K562 (cell line): ENCODE measurements at regions not wholly inside any gene's neighbourhood (a gene's known extent, or its start where the extent isn't known, plus 50 kb on each side); places are given as distances from the start of the nearest gene placed in this dataset.

ENCODE experiments used
- ATAC-seq: fragments of 200-7000 bp; cut with Tn5 transposase; 3 replicates; pipeline ENCODE4 v1.9.1; 2020; ENCODE audit warnings: moderate library complexity
- BruUV-seq: library from RNA; stranded (reverse); fragments of 400-500 nt; replicated peaks from 2 replicates; lab custom pipeline; 2021; lab: Mats Ljungman, UMichigan
- CTCF ChIA-PET: fragments of 300-600 bp; formaldehyde crosslinking; extraction: SDS; loops from one replicate; lab custom pipeline; 2021; ENCODE audit warnings: low intra/inter-chr PET ratio; lab: Yijun Ruan, JAX
- POLR2A ChIA-PET: fragments of 300-600, 350-650 bp; sonication (Branson Sonifier 250); formaldehyde crosslinking; extraction: SDS; loops from one replicate; lab custom pipeline; 2021; ENCODE audit warnings: antibody characterized with exemption, inconsistent platforms; lab: Yijun Ruan, JAX
- DNase-seq, 4 experiments: peaks; one replicate each; pipeline versions ENCODE4 v3.0.0 to v3.0.0-alpha.2; 2011 to 2018; ENCODE audit warnings: low spot score in 3 of 4, mixed read lengths in 3 of 4; ENCODE audit errors: extremely low read depth in 1 of 4
- FAIRE-seq: peaks from 2 replicates; lab custom pipeline; 2011; peaks lifted over from hg19 to GRCh38; lab: Jason Lieb, UNC
- H2AFZ ChIP-seq: 2 replicates; pipeline ENCODE4 v1.6.0; 2011; ENCODE audit warnings: low read depth, low read length, control low read depth, inconsistent platforms
- H3K27ac ChIP-seq: fragments of 200-600 bp; 3 replicates; pipeline ENCODE4 v1.8.0; 2011; ENCODE audit warnings: low read depth, mild to moderate bottlenecking, control low read depth, inconsistent platforms, low read length, moderate library complexity, mixed read lengths; ENCODE audit errors: extremely low read depth
- H3K27me3 ChIP-seq, 2 experiments: fragments of 300-600 bp in 1 of 2; 2 replicates in 1 of 2; 3 replicates in 1 of 2; pipeline versions ENCODE4 v1.6.0 to v1.8.0; 2011; ENCODE audit warnings: inconsistent platforms in 2 of 2, low read length in 2 of 2, mild to moderate bottlenecking in 1 of 2, mixed read lengths in 1 of 2, moderate library complexity in 1 of 2; ENCODE audit not compliant: control insufficient read depth in 2 of 2, insufficient read depth in 2 of 2
- H3K36me3 ChIP-seq: fragments of 300-600 bp; 3 replicates; pipeline ENCODE4 v1.8.0; 2011; ENCODE audit warnings: mild to moderate bottlenecking, low read length, inconsistent platforms; ENCODE audit not compliant: control insufficient read depth, insufficient read depth
- H3K4me1 ChIP-seq, 2 experiments: fragments of 200-600 bp in 1 of 2; replicated peaks in 1 of 2; 2 replicates in 1 of 2; 3 replicates in 1 of 2; pipeline versions ENCODE4 v1.5.1 to v1.8.0; 2011; ENCODE audit warnings: inconsistent platforms in 2 of 2, low read length in 2 of 2, mild to moderate bottlenecking in 1 of 2, mixed read lengths in 1 of 2, moderate library complexity in 1 of 2; ENCODE audit not compliant: control insufficient read depth in 2 of 2, insufficient read depth in 2 of 2
- H3K4me2 ChIP-seq: 2 replicates; pipeline ENCODE4 v1.6.1; 2011; ENCODE audit warnings: low read length, control low read depth, inconsistent platforms, mixed read lengths; ENCODE audit not compliant: insufficient read depth
- H3K4me3 ChIP-seq: fragments of 200-600 bp; sonication (generic), shearing (Covaris generic); 2 replicates; pipeline ENCODE4 v1.5.1; 2016; ENCODE audit warnings: control low read depth, inconsistent platforms
- H3K79me2 ChIP-seq: fragments of 200-600 bp; 3 replicates; pipeline ENCODE4 v1.8.0; 2011; ENCODE audit warnings: low read length, inconsistent platforms; ENCODE audit not compliant: control insufficient read depth, insufficient read depth
- H3K9ac ChIP-seq, 2 experiments: 2 replicates each; pipeline versions ENCODE4 v1.6.0 to v1.6.1; 2011; ENCODE audit warnings: low read depth in 2 of 2, low read length in 2 of 2, control low read depth in 1 of 2, inconsistent platforms in 1 of 2, mild to moderate bottlenecking in 1 of 2, mixed read lengths in 1 of 2; ENCODE audit not compliant: insufficient read depth in 1 of 2
- H3K9me1 ChIP-seq: one replicate; pipeline ENCODE4 v1.6.0; 2011; ENCODE audit warnings: inconsistent platforms, mild to moderate bottlenecking, low read length, moderate library complexity; ENCODE audit not compliant: control insufficient read depth, insufficient read depth
- H3K9me3 ChIP-seq: replicated peaks from 2 replicates; pipeline ENCODE4 v1.5.1; 2011; ENCODE audit warnings: low read depth, low read length, inconsistent platforms; ENCODE audit not compliant: control insufficient read depth, insufficient read depth
- H4K20me1 ChIP-seq: replicated peaks from 2 replicates; pipeline ENCODE4 v1.6.1; 2011; ENCODE audit warnings: low read length, inconsistent platforms, mixed read lengths; ENCODE audit not compliant: control insufficient read depth, insufficient read depth
- CEBPG ChIP-seq, 3 experiments: fragments of 200-800 bp in 1 of 3; sonication (Bioruptor generic) in 1 of 3; sonication (generic) in 1 of 3; formaldehyde crosslinking in 1 of 3; IDR thresholded peaks in 2 of 3; conservative IDR thresholded peaks in 1 of 3; 2 replicates each; pipeline versions ENCODE4 v1.6.1 to v1.8.0; 2016 to 2022; ENCODE audit warnings: missing compliant biosample characterization in 2 of 3, missing genetic modification characterization in 2 of 3, mild to moderate bottlenecking in 1 of 3, missing genetic modification reagents in 1 of 3
- FOSL1 ChIP-seq: fragments of 200-800 bp; sonication (Bioruptor generic); conservative IDR thresholded peaks from 2 replicates; pipeline ENCODE4 v1.6.1; 2016; ENCODE audit warnings: missing genetic modification characterization, missing compliant biosample characterization
- MAFK ChIP-seq: IDR thresholded peaks from 2 replicates; pipeline ENCODE4 v1.6.1; 2011; ENCODE audit warnings: low read length, improper control_type of control experiment
- PCBP2 ChIP-seq: fragments of 200-400 bp; formaldehyde crosslinking; IDR thresholded peaks from 2 replicates; pipeline ENCODE4 v1.6.1; 2018; ENCODE audit warnings: low read length, low read depth, mild to moderate bottlenecking, moderate library complexity; ENCODE audit not compliant: poor library complexity, severe bottlenecking
- POLR3A ChIP-seq: IDR thresholded peaks from 2 replicates; pipeline ENCODE4 v1.6.1; 2011; ENCODE audit warnings: borderline replicate concordance, mild to moderate bottlenecking, moderate library complexity; ENCODE audit not compliant: insufficient read length, insufficient read depth; ENCODE audit errors: extremely low read depth
- SAP30 ChIP-seq: fragments of 200-600 bp; sonication (generic); IDR thresholded peaks from 2 replicates; pipeline ENCODE4 v1.6.1; 2012; ENCODE audit warnings: borderline replicate concordance, low read depth, mild to moderate bottlenecking, moderate library complexity, low read length, control low read depth, inconsistent platforms; ENCODE audit not compliant: insufficient read depth, poor library complexity, severe bottlenecking
- SIX5 ChIP-seq, 2 experiments: IDR thresholded peaks; 2 replicates each; pipeline ENCODE4 v1.6.1; 2011; ENCODE audit warnings: low read length in 2 of 2, borderline replicate concordance in 1 of 2, low read depth in 1 of 2, mild to moderate bottlenecking in 1 of 2, moderate library complexity in 1 of 2; ENCODE audit not compliant: insufficient read depth in 1 of 2
- SMARCC2 ChIP-seq: fragments of 450-650 bp; IDR thresholded peaks from 2 replicates; pipeline ENCODE4 v1.6.1; 2017; ENCODE audit warnings: antibody characterized with exemption, moderate library complexity, mild to moderate bottlenecking, low read depth
- ZKSCAN8 ChIP-seq: fragments of 200-800 bp; sonication (Bioruptor generic); IDR thresholded peaks from 2 replicates; pipeline ENCODE4 v1.6.1; 2016; ENCODE audit warnings: missing genetic modification characterization, missing compliant biosample characterization
- ZNF217 ChIP-seq: sonication (generic); formaldehyde crosslinking; IDR thresholded peaks from 2 replicates; pipeline ENCODE4 v1.8.0; 2022; ENCODE audit warnings: mild to moderate bottlenecking, missing genetic modification reagents
- WGBS: fragments of 100-300 bp; shearing (Covaris generic); methylation state at CpG from one replicate; pipeline ENCODE4 v1.1.6; 2016; ENCODE audit warnings: low coverage, mixed read lengths; ENCODE audit not compliant: insufficient coverage; ENCODE audit errors: missing lambda C conversion rate; 5-methylcytosine and 5-hydroxymethylcytosine counted together
- in situ Hi-C: fragments of 300-500 bp; cut with MboI; formaldehyde crosslinking; loops from 4 replicates; pipeline ENCODE4 v1.15.0; 2018; ENCODE audit warnings: inconsistent platforms, mixed read lengths
- intact Hi-C: fragments of 100-400 bp; cut with micrococcal nuclease; formaldehyde crosslinking; loops from 2 replicates; pipeline ENCODE4 v1.14.2; 2022
- TF ChIP-seq, protein P1 (sequence below): sonication (generic); formaldehyde crosslinking; IDR thresholded peaks from 2 replicates; pipeline ENCODE4 v1.8.0; 2023; ENCODE audit warnings: missing genetic modification reagents, mild to moderate bottlenecking, borderline replicate concordance
- TF ChIP-seq, protein P2 (sequence below): sonication (generic); formaldehyde crosslinking; IDR thresholded peaks from 2 replicates; pipeline ENCODE4 v1.5.0; 2020; ENCODE audit warnings: missing genetic modification reagents
- TF ChIP-seq, protein P3 (sequence below): fragments of 250-450 bp; sonication (Bioruptor Pico); IDR thresholded peaks from 2 replicates; pipeline ENCODE4 v1.5.0; 2021

DNA sequence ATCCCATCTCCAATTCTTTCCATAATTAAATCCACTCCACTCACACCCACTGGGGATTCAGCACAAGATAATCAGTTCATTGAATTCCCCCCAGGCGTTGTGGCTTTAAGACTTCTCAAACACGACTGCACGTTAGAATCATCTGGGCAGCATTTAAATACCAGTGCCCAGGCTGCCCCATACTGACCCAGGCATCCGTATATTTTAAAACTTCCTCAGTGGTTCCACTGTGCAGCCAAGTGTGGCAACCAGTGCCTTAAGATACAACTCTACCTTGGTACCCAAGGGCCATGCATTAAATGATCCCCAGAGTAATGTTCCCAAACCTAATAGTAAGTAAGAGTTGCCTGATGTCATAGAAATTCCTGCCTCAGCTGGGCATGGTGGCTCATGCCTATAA, 54.3 kb upstream of the BZW1 start:
- Histone ChIP-seq H3K27ac (no peak overlapping the region), H3K36me3 (no peaks in the 10 kb centered on the region), H3K4me2 (no peak overlapping the region), H4K20me1 (no peaks in the 10 kb centered on the region), H3K9me3 (no peaks in the 10 kb centered on the region), H3K79me2 (no peaks in the 10 kb centered on the region), H3K4me3 (no peak overlapping the region), H3K27me3 (peaks cover 4 to 20% of the 10 kb centered on the region in 2 experiments; a peak in 3 of 5 replicates), H3K9me1 (no peaks in the 10 kb centered on the region), H2AFZ (no peak overlapping the region), H3K9ac (no peak overlapping the region), H3K4me1 (no peaks in the 10 kb centered on the region)
- 3% methylated on average over 4 of the region's 4 CpGs for WGBS
- in situ Hi-C loops = no loop called here
- DNase-seq (no peak), ATAC-seq (no peak), FAIRE-seq (no peak)
- CTCF ChIA-PET = no interaction called here
- no TSS peak for BruUV-seq
- POLR2A ChIA-PET = interaction anchor here (1.0 to 2.3 kb wide), 3 partner anchors 9 to 12 kb away, joined by 3 to 7 read pairs (median 7); no protein-coding TSS in a partner anchor
- intact Hi-C loops = no loop called here
- no peak for TF ChIP-seq SIX5 (IDR thresholded peaks at IDR 0.05; ENCODE audit: borderline replicate concordance in 1 of 2, insufficient read depth in 1 of 2, low read depth in 1 of 2, low read length in 2 of 2)
- TF ChIP-seq, protein P1, sequence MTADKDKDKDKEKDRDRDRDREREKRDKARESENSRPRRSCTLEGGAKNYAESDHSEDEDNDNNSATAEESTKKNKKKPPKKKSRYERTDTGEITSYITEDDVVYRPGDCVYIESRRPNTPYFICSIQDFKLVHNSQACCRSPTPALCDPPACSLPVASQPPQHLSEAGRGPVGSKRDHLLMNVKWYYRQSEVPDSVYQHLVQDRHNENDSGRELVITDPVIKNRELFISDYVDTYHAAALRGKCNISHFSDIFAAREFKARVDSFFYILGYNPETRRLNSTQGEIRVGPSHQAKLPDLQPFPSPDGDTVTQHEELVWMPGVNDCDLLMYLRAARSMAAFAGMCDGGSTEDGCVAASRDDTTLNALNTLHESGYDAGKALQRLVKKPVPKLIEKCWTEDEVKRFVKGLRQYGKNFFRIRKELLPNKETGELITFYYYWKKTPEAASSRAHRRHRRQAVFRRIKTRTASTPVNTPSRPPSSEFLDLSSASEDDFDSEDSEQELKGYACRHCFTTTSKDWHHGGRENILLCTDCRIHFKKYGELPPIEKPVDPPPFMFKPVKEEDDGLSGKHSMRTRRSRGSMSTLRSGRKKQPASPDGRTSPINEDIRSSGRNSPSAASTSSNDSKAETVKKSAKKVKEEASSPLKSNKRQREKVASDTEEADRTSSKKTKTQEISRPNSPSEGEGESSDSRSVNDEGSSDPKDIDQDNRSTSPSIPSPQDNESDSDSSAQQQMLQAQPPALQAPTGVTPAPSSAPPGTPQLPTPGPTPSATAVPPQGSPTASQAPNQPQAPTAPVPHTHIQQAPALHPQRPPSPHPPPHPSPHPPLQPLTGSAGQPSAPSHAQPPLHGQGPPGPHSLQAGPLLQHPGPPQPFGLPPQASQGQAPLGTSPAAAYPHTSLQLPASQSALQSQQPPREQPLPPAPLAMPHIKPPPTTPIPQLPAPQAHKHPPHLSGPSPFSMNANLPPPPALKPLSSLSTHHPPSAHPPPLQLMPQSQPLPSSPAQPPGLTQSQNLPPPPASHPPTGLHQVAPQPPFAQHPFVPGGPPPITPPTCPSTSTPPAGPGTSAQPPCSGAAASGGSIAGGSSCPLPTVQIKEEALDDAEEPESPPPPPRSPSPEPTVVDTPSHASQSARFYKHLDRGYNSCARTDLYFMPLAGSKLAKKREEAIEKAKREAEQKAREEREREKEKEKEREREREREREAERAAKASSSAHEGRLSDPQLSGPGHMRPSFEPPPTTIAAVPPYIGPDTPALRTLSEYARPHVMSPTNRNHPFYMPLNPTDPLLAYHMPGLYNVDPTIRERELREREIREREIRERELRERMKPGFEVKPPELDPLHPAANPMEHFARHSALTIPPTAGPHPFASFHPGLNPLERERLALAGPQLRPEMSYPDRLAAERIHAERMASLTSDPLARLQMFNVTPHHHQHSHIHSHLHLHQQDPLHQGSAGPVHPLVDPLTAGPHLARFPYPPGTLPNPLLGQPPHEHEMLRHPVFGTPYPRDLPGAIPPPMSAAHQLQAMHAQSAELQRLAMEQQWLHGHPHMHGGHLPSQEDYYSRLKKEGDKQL = no peak
- TF ChIP-seq, protein P2, sequence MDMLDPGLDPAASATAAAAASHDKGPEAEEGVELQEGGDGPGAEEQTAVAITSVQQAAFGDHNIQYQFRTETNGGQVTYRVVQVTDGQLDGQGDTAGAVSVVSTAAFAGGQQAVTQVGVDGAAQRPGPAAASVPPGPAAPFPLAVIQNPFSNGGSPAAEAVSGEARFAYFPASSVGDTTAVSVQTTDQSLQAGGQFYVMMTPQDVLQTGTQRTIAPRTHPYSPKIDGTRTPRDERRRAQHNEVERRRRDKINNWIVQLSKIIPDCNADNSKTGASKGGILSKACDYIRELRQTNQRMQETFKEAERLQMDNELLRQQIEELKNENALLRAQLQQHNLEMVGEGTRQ (CRISPR knock-in tag) = no peak
- no peak for TF ChIP-seq ZNF217 (CRISPR knock-in tag)
- no peak for TF ChIP-seq PCBP2
- TF ChIP-seq SMARCC2 = no peak
- TF ChIP-seq ZKSCAN8 (CRISPR knock-in tag) = no peak
- TF ChIP-seq POLR3A = no peak
- TF ChIP-seq CEBPG (CRISPR knock-in tag; IDR thresholded peaks at IDR 0.05) = no peak
- no peak for TF ChIP-seq CEBPG (tag; conservative IDR thresholded peaks at IDR 0.05 in 1 of 2, IDR thresholded peaks at IDR 0.05 in 1 of 2)
- TF ChIP-seq MAFK = no peak
- TF ChIP-seq, protein P3, sequence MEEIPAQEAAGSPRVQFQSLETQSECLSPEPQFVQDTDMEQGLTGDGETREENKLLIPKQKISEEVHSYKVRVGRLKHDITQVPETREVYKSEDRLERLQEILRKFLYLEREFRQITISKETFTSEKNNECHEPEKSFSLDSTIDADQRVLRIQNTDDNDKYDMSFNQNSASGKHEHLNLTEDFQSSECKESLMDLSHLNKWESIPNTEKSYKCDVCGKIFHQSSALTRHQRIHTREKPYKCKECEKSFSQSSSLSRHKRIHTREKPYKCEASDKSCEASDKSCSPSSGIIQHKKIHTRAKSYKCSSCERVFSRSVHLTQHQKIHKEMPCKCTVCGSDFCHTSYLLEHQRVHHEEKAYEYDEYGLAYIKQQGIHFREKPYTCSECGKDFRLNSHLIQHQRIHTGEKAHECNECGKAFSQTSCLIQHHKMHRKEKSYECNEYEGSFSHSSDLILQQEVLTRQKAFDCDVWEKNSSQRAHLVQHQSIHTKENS (CRISPR knock-in tag) = no peak
- TF ChIP-seq SAP30 = no peak
- TF ChIP-seq FOSL1 (tag) = no peak
